ENCODE measurements at regions not wholly inside any gene's neighbourhood (a gene's known extent, or its start where the extent isn't known, plus 50 kb on each side); places are given as distances from the start of the nearest gene placed in this dataset.

GRCh38 chr5:178788381-178789085 is 58.1 kb upstream of the ZNF354A start:
- intact Hi-C loops (cut with DNase I): no loop called here
- TF ChIP-seq POLR2A (IDR thresholded peaks at IDR 0.05): no peak
- TF ChIP-seq CTCF (IDR thresholded peaks at IDR 0.05): no peak
- H3K27ac ChIP-seq: no peak overlapping the region
- no peaks in the 10 kb centered on the region for H3K27me3 ChIP-seq
- H3K36me3 ChIP-seq: no peaks in the 10 kb centered on the region
- DNase-seq: no peak
- no peaks in the 10 kb centered on the region for H3K4me1 ChIP-seq
- H3K9me3 ChIP-seq: no peaks in the 10 kb centered on the region
- no peak overlapping the region for H3K4me3 ChIP-seq (replicated peaks in 1 of 3)
- 79 to 82% methylated on average over 12 to 21 of the region's 21 CpGs for WGBS, 2 donors

DNA sequence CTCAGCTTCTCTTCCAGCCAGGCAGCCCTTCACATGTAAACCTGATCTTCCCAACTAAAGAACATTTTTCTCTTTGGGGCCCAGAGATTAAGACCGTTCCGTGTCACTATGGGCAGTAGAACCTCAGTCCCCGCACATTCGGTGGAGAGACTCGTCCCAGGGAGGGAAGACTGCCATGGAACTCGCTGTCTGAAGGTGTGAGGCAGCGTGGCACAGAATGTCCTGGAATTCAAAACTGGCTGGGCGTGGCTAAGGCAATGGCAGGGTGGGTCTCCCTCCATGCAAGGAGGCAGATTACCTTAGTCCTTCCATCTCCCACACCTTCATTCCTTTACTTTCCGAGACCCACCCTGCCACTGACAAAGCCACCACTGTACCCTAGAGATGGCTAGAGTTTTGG is 57.4 kb upstream of the ZNF354A start:
- no peak overlapping the region for H3K27ac ChIP-seq
- WGBS, 2 donors: 90 to 91% methylated on average over 9 of the region's 9 CpGs
- no peaks in the 10 kb centered on the region for H3K4me1 ChIP-seq
- no peaks in the 10 kb centered on the region for H3K27me3 ChIP-seq
- DNase-seq: no peak
- no peak overlapping the region for H3K4me3 ChIP-seq (replicated peaks in 1 of 3)
- intact Hi-C loops (cut with DNase I): no loop called here
- no peaks in the 10 kb centered on the region for H3K9me3 ChIP-seq
- H3K36me3 ChIP-seq: no peaks in the 10 kb centered on the region
- TF ChIP-seq POLR2A (IDR thresholded peaks at IDR 0.05) (no peak), CTCF (IDR thresholded peaks at IDR 0.05) (no peak)

DNA sequence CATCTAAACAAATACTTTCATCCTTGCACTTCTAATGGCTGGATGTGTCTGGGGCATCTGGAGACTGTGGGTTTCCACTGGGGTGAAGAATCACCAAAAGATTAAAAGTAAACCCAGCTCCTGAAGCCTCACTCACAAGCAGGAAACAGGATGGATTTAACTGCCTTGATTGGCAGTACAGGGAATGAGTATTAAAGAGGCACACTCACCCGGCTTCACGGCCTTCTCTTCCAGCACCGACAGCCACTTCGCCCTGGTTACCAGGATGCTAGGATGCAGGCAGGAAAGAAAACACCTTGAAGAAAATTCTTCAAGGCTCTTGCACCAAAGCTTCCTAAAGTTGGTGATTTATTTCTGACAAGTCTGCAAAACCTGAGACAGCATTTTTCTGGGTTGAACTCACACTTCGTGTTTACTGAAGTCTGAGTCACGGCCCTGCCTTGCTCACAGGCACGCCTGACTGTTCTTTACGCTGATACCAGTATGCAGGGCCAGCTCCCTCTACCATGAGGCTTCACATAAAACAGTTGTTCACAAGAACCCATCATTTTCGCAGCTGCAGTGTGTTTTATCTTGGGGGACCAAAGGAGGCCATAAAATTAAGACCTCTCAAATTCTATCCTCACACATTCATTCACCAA is 56.5 kb upstream of the ZNF354A start:
- WGBS, 2 donors: 75 to 78% methylated on average over 9 of the region's 9 CpGs
- Histone ChIP-seq H3K27me3 (no peaks in the 10 kb centered on the region), H3K9me3 (no peaks in the 10 kb centered on the region), H3K4me1 (no peaks in the 10 kb centered on the region), H3K36me3 (no peaks in the 10 kb centered on the region), H3K27ac (no peak overlapping the region), H3K4me3 (replicated peaks in 1 of 3) (no peak overlapping the region)
- TF ChIP-seq CTCF (IDR thresholded peaks at IDR 0.05): no peak
- no peak for TF ChIP-seq POLR2A (IDR thresholded peaks at IDR 0.05)
- no peak for DNase-seq
- intact Hi-C loops (cut with DNase I): no loop called here

GRCh38 chr5:178786417-178786816 is 56.0 kb upstream of the ZNF354A start:
- H3K4me3 ChIP-seq (replicated peaks in 1 of 3): no peak overlapping the region
- no peaks in the 10 kb centered on the region for H3K27me3 ChIP-seq
- DNase-seq: no peak
- 56 to 78% methylated on average over 13 of the region's 13 CpGs for WGBS, 2 donors
- no peaks in the 10 kb centered on the region for H3K9me3 ChIP-seq
- TF ChIP-seq CTCF (IDR thresholded peaks at IDR 0.05) (no peak), POLR2A (IDR thresholded peaks at IDR 0.05) (no peak)
- intact Hi-C loops (cut with DNase I): no loop called here
- H3K4me1 ChIP-seq: no peaks in the 10 kb centered on the region
- no peaks in the 10 kb centered on the region for H3K36me3 ChIP-seq
- H3K27ac ChIP-seq: no peak overlapping the region

DNA sequence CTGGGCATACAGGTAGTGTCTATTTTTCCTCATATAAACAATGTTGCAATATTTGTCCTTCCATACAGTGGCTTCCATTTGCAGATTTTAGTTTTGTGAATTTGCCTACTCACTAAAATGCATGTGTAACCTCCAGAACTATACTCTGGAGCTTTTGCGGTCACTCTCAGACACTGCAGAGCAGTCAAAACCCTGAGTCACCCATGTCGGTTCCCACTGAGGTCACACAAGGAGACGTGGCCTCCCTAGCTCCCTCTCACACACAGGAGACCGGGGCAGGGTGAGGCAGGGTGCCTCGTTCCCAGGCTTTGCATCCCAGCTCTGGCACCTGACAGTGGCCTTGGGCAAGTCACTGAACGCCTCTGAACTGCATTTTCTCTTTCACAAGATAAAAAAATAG is 55.5 kb upstream of the ZNF354A start:
- 81% methylated on average over 6 of the region's 6 CpGs for WGBS, 2 donors
- Histone ChIP-seq H3K27me3 (no peaks in the 10 kb centered on the region), H3K36me3 (no peaks in the 10 kb centered on the region), H3K9me3 (no peaks in the 10 kb centered on the region), H3K27ac (no peak overlapping the region), H3K4me3 (replicated peaks in 1 of 3) (no peak overlapping the region), H3K4me1 (no peaks in the 10 kb centered on the region)
- no peak for DNase-seq
- TF ChIP-seq CTCF (IDR thresholded peaks at IDR 0.05) (no peak), POLR2A (IDR thresholded peaks at IDR 0.05) (no peak)
- intact Hi-C loops (cut with DNase I): no loop called here

Measured in thyroid gland (tissue), 4 donors.